ENCODE measurements at regions not wholly inside any gene's neighbourhood (a gene's known extent, or its start where the extent isn't known, plus 50 kb on each side); places are given as distances from the start of the nearest gene placed in this dataset.

DNA sequence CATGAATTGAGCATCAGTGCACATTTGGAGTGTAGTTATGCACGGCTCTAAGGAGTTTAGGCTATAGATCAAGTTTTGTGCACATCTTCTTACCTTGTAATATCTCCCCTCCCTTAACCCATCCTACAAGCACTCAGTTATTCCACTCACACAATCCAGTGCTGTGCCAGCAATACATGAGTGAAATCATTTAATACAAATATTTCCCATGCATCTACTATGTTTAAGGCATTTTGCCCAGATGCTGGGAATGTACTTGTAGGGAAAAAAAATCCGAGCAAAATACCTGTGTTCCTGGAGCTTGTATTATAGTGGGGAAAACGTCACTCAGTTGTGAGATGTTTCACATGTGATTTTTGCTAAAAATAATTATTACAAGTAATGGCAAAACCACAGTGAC, 191.6 kb upstream of the LDB2 start:
- Mint-ChIP-seq H3K4me1 (ENCODE audit: low read depth) (no peaks in the 10 kb centered on the region), H3K27me3 (ENCODE audit: low read depth) (peaks cover 4% of the 10 kb centered on the region), H3K36me3 (ENCODE audit: low read depth) (no peaks in the 10 kb centered on the region), H3K9me3 (no peaks in the 10 kb centered on the region), H3K27ac (no peak overlapping the region), H3K4me3 (no peak overlapping the region)
- DNase-seq: no peak
- CTCF ChIA-PET: no interaction called here
- intact Hi-C loops (cut with micrococcal nuclease): no loop called here

- Mint-ChIP-seq H3K4me3 (no peak overlapping the region), H3K9me3 (no peaks in the 10 kb centered on the region), H3K36me3 (ENCODE audit: low read depth) (no peaks in the 10 kb centered on the region), H3K27me3 (ENCODE audit: low read depth) (peaks cover 3% of the 10 kb centered on the region), H3K27ac (no peak overlapping the region), H3K4me1 (ENCODE audit: low read depth) (no peaks in the 10 kb centered on the region)
- DNase-seq: no peak
- intact Hi-C loops (cut with micrococcal nuclease): no loop called here
- CTCF ChIA-PET: no interaction called here
Measured at GRCh38 chr4:17085416-17085815, 187.0 kb upstream of the LDB2 start.

DNA sequence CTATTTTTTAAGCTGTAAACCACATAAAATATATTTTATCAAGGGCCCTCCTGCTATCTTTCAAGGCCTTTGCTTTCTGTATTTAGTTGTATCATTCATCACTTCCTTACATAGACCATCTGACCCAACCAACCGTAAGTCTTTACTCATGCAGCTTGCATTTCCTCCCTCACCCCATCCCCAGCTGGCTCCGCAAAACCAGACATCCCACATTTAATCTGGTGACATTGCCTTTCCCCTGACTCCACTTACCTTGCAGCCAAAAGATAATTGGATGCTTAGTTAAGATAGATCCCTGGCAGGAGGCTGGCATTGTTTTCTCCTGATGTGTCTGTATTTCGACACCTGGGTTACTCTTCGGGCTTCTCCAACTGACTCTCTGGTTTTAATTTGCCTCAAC, 183.7 kb upstream of the LDB2 start:
- no peaks in the 10 kb centered on the region for H3K9me3 Mint-ChIP-seq
- CTCF ChIA-PET: interaction anchor here (0.6 kb wide), 1 partner anchor 379 kb away, joined by 4 read pairs; no protein-coding TSS in a partner anchor
- H3K27me3 Mint-ChIP-seq (ENCODE audit: low read depth): peaks cover 3% of the 10 kb centered on the region
- no peak for DNase-seq
- H3K36me3 Mint-ChIP-seq (ENCODE audit: low read depth): no peaks in the 10 kb centered on the region
- intact Hi-C loops (cut with micrococcal nuclease): no loop called here
- no peaks in the 10 kb centered on the region for H3K4me1 Mint-ChIP-seq (ENCODE audit: low read depth)
- H3K27ac Mint-ChIP-seq: no peak overlapping the region
- H3K4me3 Mint-ChIP-seq: no peak overlapping the region

DNA sequence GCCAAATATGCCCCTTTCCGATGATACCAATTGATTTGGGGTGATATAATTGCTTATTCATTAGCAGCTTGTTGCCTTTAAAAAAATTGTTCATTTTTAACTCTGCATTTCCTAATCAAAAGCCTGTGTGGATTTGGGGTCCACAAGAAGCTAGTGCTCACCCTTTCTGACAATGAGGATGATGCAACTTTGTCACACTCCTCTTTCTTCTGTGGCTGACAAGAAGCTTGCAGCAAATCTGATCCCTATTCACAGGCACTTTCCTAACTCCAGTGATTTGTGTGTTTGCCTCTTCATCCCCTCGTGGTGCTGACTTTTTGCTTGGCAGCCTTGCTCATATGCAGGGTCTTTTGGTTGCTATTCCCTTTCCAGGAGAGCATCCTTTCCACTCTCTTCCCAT, 182.7 kb upstream of the LDB2 start:
- CTCF ChIA-PET: interaction anchor here (0.6 kb wide), 1 partner anchor 874 kb away, joined by 3 read pairs; no protein-coding TSS in a partner anchor

GRCh38 chr4:17077105-17077504, 178.7 kb upstream of the LDB2 start:
- no peak for DNase-seq
- Mint-ChIP-seq H3K9me3 (no peaks in the 10 kb centered on the region), H3K4me1 (ENCODE audit: low read depth) (no peaks in the 10 kb centered on the region), H3K27me3 (ENCODE audit: low read depth) (peaks cover 1% of the 10 kb centered on the region), H3K36me3 (ENCODE audit: low read depth) (no peaks in the 10 kb centered on the region), H3K27ac (no peak overlapping the region), H3K4me3 (no peak overlapping the region)
- CTCF ChIA-PET: no interaction called here
- intact Hi-C loops (cut with micrococcal nuclease): no loop called here

More for the DNA sequence above, 182.7 kb upstream of the LDB2 start:
- no peak for DNase-seq
- Mint-ChIP-seq H3K36me3 (ENCODE audit: low read depth) (no peaks in the 10 kb centered on the region), H3K4me1 (ENCODE audit: low read depth) (no peaks in the 10 kb centered on the region), H3K27me3 (ENCODE audit: low read depth) (peaks cover 2% of the 10 kb centered on the region), H3K9me3 (no peaks in the 10 kb centered on the region), H3K4me3 (no peak overlapping the region), H3K27ac (no peak overlapping the region)
- intact Hi-C loops (cut with micrococcal nuclease): no loop called here

- CTCF ChIA-PET: no interaction called here
- H3K9me3 Mint-ChIP-seq: peaks cover 2% of the 10 kb centered on the region
- no peak for DNase-seq
- H3K27me3 Mint-ChIP-seq (ENCODE audit: low read depth): peaks cover 3% of the 10 kb centered on the region
- H3K27ac Mint-ChIP-seq: no peak overlapping the region
- H3K4me1 Mint-ChIP-seq (ENCODE audit: low read depth): no peaks in the 10 kb centered on the region
- no peaks in the 10 kb centered on the region for H3K36me3 Mint-ChIP-seq (ENCODE audit: low read depth)
- no peak overlapping the region for H3K4me3 Mint-ChIP-seq
- intact Hi-C loops (cut with micrococcal nuclease): no loop called here
Measured at GRCh38 chr4:17072483-17072882, 174.0 kb upstream of the LDB2 start.

DNA sequence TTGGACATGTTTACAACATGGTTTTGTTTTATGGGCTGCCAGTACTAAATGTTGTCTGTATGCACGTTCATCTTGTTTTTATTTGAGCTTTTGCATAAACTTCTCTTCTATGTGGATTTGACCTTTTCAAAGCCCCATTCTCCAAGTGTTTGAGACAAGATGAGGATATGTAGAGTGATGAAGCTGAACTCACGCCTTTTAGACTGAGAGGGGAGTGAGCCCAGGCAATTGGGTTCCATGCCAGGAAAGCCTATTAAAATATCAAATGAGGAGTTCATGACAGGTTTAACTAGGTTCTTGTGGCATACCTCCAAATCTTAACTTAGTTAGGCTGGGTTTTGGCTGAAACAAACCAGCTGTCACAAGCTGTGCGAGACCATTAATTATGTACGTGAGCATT, 170.4 kb upstream of the LDB2 start:
- H3K4me3 Mint-ChIP-seq: no peak overlapping the region
- H3K27me3 Mint-ChIP-seq (ENCODE audit: low read depth): peaks cover 3% of the 10 kb centered on the region
- no peak overlapping the region for H3K27ac Mint-ChIP-seq
- H3K9me3 Mint-ChIP-seq: peaks cover 2% of the 10 kb centered on the region
- no peaks in the 10 kb centered on the region for H3K36me3 Mint-ChIP-seq (ENCODE audit: low read depth)
- CTCF ChIA-PET: no interaction called here
- intact Hi-C loops (cut with micrococcal nuclease): no loop called here
- H3K4me1 Mint-ChIP-seq (ENCODE audit: low read depth): no peaks in the 10 kb centered on the region
- no peak for DNase-seq

DNA sequence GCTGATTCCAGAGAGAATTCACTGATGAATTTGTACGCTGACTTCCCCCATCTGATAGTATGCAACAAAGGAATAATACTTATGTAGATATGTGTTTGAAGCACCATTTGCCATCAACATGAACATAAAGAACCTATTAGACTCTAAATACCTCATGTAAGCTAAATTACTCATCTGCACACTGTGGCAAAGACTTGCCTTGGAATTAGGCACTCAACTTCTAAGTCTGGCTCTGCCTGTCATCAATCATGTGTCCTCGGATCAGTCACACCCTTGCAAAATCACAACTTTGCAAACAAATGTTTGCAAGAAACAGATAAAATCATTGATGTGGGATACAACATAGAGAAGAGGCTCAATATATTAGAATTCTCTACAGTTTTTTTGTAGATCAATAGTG, 169.9 kb upstream of the LDB2 start:
- Mint-ChIP-seq H3K4me3 (no peak overlapping the region), H3K9me3 (peaks cover 2% of the 10 kb centered on the region), H3K27ac (no peak overlapping the region), H3K27me3 (ENCODE audit: low read depth) (peaks cover 3% of the 10 kb centered on the region), H3K4me1 (ENCODE audit: low read depth) (no peaks in the 10 kb centered on the region), H3K36me3 (ENCODE audit: low read depth) (no peaks in the 10 kb centered on the region)
- DNase-seq: no peak
- CTCF ChIA-PET: no interaction called here
- intact Hi-C loops (cut with micrococcal nuclease): no loop called here

DNA sequence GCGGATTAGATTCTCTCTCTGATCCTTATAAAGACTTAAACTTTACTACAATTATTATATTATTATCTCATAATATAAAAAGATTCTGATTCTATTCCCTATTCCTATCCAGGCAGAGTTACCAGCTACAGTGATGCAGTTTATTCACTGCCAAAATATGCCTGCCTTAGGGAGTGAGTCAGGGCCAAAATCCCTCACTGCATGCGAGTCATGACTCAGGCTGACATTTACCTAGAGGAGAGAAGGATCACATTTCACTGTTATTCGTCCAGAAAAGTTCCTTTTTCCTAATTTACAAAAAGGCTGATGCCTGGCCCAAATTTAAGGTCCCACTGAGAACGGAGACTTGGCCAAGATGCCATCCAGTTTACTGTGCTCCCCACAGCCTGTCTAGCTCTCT, 168.5 kb upstream of the LDB2 start:
- no peak for DNase-seq
- Mint-ChIP-seq H3K4me1 (ENCODE audit: low read depth) (no peaks in the 10 kb centered on the region), H3K27ac (no peak overlapping the region), H3K4me3 (no peak overlapping the region), H3K9me3 (peaks cover 2% of the 10 kb centered on the region), H3K36me3 (ENCODE audit: low read depth) (no peaks in the 10 kb centered on the region), H3K27me3 (ENCODE audit: low read depth) (peaks cover under 1% of the 10 kb centered on the region)
- intact Hi-C loops (cut with micrococcal nuclease): no loop called here
- CTCF ChIA-PET: no interaction called here

- intact Hi-C loops (cut with micrococcal nuclease): no loop called here
- H3K27ac Mint-ChIP-seq: no peak overlapping the region
- CTCF ChIA-PET: no interaction called here
- H3K36me3 Mint-ChIP-seq (ENCODE audit: low read depth): no peaks in the 10 kb centered on the region
- H3K4me3 Mint-ChIP-seq: no peak overlapping the region
- peaks cover 2% of the 10 kb centered on the region for H3K9me3 Mint-ChIP-seq
- DNase-seq: no peak
- H3K4me1 Mint-ChIP-seq (ENCODE audit: low read depth): no peaks in the 10 kb centered on the region
- no peaks in the 10 kb centered on the region for H3K27me3 Mint-ChIP-seq (ENCODE audit: low read depth)
Measured at GRCh38 chr4:17066236-17066635, 167.8 kb upstream of the LDB2 start.

DNA sequence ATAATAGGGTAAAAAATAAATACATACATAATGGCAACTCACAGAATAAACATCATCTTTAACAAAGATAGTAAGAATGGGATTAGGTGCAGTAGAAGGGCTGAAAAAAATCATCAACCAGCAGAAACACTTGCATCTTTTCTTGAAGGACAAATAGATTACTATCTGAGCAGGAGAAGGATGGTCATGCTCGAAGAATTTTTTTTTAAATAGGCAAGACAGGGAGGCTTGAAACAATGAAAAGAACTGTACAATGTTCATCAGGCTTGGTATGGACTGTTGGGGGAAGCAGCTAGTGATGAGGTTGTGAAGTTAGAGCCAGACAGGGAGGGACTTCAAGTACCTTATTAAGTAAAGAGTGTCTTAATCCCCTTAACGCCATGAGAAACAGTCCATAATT, 167.4 kb upstream of the LDB2 start:
- no peak for DNase-seq
- CTCF ChIA-PET: no interaction called here
- Mint-ChIP-seq H3K36me3 (ENCODE audit: low read depth) (no peaks in the 10 kb centered on the region), H3K27me3 (ENCODE audit: low read depth) (no peaks in the 10 kb centered on the region), H3K9me3 (peaks cover 2% of the 10 kb centered on the region), H3K27ac (no peak overlapping the region), H3K4me3 (no peak overlapping the region), H3K4me1 (ENCODE audit: low read depth) (no peaks in the 10 kb centered on the region)
- intact Hi-C loops (cut with micrococcal nuclease): no loop called here

DNA sequence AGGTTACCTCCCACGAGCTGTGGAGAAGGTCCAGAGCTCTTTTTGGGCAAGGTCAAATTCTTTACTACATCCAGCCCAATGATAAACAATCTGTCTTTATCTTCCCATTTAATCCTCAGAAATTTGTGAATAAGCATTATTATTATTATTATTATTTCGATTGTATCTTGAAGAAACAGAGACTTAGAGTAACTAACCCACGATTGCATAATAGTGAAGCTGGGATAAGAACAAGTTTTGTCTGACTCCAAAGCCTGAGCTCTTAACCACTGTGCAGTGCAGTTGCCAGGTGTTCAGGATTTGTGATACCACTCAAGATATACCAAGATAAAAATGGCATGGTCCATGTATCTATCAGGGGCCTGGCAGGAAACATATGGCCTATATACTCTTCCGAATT, 166.5 kb upstream of the LDB2 start:
- no peak overlapping the region for H3K4me3 Mint-ChIP-seq
- no peaks in the 10 kb centered on the region for H3K36me3 Mint-ChIP-seq (ENCODE audit: low read depth)
- H3K4me1 Mint-ChIP-seq (ENCODE audit: low read depth): no peaks in the 10 kb centered on the region
- no peaks in the 10 kb centered on the region for H3K27me3 Mint-ChIP-seq (ENCODE audit: low read depth)
- no peak overlapping the region for H3K27ac Mint-ChIP-seq
- intact Hi-C loops (cut with micrococcal nuclease): no loop called here
- DNase-seq: no peak
- CTCF ChIA-PET: no interaction called here
- H3K9me3 Mint-ChIP-seq: no peaks in the 10 kb centered on the region

DNA sequence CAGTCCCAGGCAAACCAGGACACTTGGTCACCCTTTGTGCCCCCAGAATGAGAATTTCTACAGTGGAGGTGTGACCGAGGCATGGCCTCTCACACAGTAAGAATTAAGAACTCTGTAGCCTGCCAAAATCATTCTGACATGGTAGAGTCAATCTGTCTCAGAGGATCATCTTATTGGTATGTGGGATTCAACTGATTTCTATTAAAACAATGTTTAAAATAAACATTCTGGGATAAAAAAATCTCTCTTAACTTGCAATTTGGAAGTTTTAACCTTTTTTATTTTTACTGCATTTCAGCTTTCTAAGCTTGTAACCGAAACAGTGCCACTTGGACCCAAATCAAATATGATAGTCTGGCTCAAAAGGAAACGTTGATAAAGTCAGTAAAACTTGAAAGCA, 165.4 kb upstream of the LDB2 start:
- H3K4me3 Mint-ChIP-seq: no peak overlapping the region
- CTCF ChIA-PET: no interaction called here
- intact Hi-C loops (cut with micrococcal nuclease): no loop called here
- no peak overlapping the region for H3K27ac Mint-ChIP-seq
- H3K9me3 Mint-ChIP-seq: no peaks in the 10 kb centered on the region
- no peak for DNase-seq
- H3K4me1 Mint-ChIP-seq (ENCODE audit: low read depth): no peaks in the 10 kb centered on the region
- H3K36me3 Mint-ChIP-seq (ENCODE audit: low read depth): no peaks in the 10 kb centered on the region
- H3K27me3 Mint-ChIP-seq (ENCODE audit: low read depth): no peaks in the 10 kb centered on the region

DNA sequence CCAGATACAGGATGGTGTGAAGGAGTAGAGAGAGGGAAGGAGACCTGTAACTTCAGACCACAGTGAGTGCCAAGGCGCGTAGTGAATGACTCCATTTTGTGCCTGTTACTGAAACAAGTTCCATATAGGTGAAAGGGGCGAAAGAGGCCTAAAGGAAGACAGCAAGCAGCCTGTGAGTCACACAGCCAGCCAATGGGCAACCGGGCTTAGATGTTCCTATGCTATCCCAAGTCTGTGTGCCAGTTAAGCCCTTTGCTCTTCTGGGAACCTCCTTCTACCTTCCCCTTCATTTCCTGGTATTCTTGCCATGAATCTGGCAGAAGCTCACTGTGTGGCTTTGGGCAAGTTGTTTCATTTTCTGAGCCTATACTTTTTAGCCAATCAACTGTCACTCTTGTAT, 161.8 kb upstream of the LDB2 start:
- no peaks in the 10 kb centered on the region for H3K4me1 Mint-ChIP-seq (ENCODE audit: low read depth)
- H3K36me3 Mint-ChIP-seq (ENCODE audit: low read depth): no peaks in the 10 kb centered on the region
- H3K27me3 Mint-ChIP-seq (ENCODE audit: low read depth): no peaks in the 10 kb centered on the region
- no peak for DNase-seq
- intact Hi-C loops (cut with micrococcal nuclease): no loop called here
- H3K4me3 Mint-ChIP-seq: no peak overlapping the region
- no peaks in the 10 kb centered on the region for H3K9me3 Mint-ChIP-seq
- CTCF ChIA-PET: no interaction called here
- no peak overlapping the region for H3K27ac Mint-ChIP-seq
